HG03280 (cell line): ENCODE measurements at regions not wholly inside any gene's neighbourhood (a gene's known extent, or its start where the extent isn't known, plus 50 kb on each side); places are given as distances from the start of the nearest gene placed in this dataset.

Experiments
- ATAC-seq: cut with Tn5 transposase; IDR thresholded peaks from one replicate; pipeline ENCODE4 v1.9.1; 2021; ENCODE audit warnings: mild to moderate bottlenecking, moderate library complexity; ENCODE audit not compliant: unreplicated experiment

DNA sequence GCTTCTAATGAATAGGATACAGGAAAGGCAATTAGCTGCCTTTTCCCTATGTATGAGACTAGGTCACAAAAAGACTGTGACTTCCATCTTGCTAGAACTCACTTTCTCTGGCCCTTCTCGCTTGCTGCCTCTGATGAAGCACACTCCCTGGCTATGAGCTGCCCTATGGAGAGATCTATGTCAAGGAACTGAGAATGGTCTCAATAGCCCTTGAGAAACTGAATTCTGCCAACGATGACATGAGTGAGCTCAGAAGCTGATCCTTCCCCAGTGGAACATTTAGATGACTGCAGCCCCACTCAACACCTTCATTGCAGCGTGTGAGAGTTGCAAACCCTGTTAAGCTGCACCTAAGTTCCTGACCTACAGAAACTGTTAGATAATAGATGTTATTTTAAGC lies 309.8 kb downstream of the COG6 start:
- no peak for ATAC-seq

DNA sequence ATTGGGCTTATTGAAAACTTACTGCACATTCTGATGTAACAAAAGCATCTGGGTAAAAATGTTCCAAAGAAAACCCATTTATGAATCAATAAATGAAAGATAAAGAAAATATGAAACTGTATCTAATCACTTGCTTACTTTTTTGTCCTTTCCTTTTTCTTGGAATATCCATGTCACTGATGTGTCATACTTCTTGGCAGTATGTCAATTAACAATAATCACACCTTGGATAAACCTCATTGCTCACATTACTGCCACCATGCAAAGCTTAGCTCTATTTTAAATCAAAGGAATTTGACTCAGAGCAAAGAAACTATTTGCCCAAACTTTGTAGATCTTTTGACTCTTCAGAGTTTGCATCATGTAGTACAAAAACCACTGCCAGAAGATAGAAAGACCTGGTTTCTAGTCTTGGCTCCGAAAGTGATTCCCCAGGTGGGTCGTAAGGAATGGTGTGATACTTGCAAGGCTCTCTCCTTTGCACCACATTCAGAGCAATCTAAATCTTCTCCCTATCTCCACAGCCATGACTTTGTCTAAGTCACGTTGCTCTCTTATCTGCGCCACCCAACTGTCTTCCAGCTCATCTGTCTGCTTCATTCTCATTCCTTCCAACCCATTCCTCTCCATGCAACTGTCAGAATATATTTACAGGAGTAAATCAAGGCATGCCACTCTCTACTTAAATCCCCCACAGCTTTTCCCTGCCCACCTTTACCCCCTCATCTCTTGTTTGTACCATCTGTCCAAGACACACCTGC lies 311.9 kb downstream of the COG6 start:
- ATAC-seq, result no peak

- no peak for ATAC-seq
These were observed 313.4 kb downstream of the COG6 start for GRCh38 chr13:39968646-39969475.

GRCh38 chr13:39970177-39970846 lies 314.9 kb downstream of the COG6 start:
- no peak for ATAC-seq

DNA sequence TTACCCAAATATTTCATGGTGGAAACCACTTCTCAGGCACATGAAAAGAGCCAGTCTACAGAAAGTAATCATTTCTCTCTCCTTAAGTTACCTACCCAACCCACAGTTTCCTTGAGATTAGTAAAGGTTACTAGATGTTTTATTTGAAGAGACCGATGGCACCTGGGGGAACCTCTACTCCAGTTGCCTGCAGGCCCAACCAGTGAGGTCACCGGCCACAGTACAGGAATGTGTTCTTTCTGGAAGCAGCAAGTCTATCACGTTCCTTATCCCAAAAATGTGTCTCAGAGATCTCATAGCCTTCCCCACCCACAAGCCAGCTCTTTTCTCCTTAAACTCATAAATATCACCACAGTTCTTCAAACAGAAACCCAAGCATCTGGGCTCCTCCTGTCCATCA lies 316.1 kb downstream of the COG6 start:
- no peak for ATAC-seq

GRCh38 chr13:39976481-39976880 lies 321.0 kb downstream of the COG6 start:
- ATAC-seq, result no peak

DNA sequence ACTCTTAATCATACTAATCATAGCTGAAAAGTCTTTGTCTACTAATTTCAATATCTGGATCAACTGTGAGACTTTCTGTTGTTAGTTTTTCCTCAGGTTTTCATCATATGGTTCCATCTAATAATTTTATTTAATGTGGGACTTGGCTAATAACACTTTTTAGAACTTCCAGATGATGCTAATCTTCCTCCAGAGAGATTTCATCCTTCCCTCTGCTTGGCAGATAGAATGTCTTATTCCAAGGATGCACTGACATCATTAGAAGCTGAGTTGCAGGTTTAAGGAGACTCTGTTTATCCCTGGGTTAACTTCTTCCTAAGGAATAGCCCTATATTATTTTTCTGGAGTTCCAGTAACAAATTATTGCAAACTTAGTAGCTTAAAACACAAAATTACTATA lies 325.6 kb downstream of the COG6 start:
- ATAC-seq, result no peak

GRCh38 chr13:39982745-39983144 lies 327.3 kb downstream of the COG6 start:
- ATAC-seq, result no peak

DNA sequence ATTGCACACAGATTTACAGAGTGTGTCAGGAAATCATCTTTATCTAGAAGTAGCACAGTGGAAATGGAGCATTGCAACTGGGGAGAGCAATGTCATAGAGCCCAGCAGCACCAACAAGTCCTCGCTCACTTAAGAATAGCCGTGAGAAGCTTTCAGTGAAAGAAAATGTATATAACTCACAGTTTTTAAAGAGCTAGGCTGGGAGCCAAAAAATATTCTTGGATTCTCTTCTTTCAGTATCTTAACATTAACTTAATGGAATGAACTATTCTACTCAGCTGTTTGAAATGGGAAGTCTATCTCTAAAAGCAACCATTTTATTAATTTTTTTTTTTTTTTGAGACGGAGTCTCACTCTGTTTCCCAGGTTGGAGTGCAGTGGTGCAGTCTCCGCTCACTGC lies 329.6 kb downstream of the COG6 start:
- ATAC-seq, result no peak

DNA sequence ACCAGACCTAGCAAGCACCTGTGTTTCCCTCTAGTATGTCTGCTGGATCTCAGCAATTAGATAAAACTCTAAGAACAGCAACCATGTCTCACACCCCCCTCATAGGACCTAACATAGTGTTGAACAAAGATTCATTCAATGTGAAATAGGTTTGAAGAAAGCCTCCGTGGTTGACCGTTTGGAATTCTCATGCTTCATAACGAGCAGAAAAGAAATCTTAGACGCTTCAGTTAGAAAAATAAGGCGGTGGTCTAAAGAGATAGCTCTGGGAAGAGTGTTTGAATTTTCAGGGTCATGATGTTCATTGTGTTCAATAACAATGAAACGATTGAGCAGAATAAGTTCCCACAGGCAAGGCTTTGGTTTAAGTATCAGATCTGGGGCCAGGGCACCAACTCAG lies 332.9 kb downstream of the COG6 start:
- no peak for ATAC-seq

GRCh38 chr13:39998166-39998565 lies 342.7 kb downstream of the COG6 start:
- no peak for ATAC-seq

GRCh38 chr13:40002016-40002415 lies 346.6 kb downstream of the COG6 start:
- ATAC-seq, result no peak

DNA sequence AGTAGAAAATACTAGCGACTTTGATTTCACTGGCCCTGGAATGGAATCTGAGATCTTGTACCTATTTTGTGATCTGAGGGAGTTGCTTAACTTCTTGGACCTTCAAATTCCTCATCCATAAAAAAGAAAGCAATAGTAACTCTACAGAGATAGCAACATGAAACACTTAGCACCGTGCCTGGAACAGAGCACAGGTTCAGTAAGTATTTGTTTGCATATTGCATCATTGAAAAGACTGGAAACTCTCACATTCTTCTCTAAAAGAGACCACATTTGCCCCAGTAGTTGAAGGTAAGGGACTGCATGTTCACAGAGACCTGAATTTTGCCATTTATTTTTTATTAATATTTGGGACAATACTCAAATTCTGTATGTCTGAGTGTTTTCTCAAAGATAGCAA lies 358.1 kb downstream of the COG6 start:
- ATAC-seq, result no peak

DNA sequence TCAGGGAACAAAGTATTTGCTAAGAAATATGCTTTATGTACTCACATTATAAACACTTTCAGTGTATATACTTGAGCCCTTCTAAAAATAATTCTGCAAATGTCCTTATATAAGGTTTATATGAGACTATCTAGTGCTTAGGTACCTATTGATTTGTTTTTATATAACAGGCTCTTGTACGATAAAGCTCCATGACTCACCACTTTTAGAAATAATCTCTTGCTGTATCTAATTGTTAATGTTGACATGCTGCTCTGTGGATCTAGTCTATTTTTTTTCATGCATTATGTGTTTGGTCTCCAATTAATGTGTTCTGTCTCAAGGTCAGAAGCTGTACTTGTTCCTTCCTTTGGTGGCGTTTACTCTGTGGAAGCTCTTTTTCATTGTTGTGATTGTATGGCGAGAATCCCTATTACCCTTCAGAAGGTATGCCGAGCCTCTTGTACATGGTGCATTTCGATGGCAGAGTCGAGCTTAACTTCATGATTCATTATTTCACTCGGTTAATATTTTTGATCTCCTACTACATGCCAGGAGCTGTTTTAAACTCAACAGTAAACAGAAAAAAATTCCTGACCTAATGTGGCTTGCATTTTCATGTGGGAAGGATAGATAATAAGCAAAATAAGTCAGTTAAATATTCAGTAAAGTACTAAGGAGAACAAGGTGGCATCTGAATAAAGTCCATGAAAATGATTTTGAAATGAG lies 361.6 kb downstream of the COG6 start:
- ATAC-seq, result no peak

- ATAC-seq, result no peak
These were observed 362.3 kb downstream of the COG6 start for GRCh38 chr13:40017662-40018262.

- ATAC-seq, result no peak
These were observed 368.2 kb downstream of the COG6 start for GRCh38 chr13:40023595-40024203.

GRCh38 chr13:40024204-40024966 lies 368.9 kb downstream of the COG6 start:
- no peak for ATAC-seq

DNA sequence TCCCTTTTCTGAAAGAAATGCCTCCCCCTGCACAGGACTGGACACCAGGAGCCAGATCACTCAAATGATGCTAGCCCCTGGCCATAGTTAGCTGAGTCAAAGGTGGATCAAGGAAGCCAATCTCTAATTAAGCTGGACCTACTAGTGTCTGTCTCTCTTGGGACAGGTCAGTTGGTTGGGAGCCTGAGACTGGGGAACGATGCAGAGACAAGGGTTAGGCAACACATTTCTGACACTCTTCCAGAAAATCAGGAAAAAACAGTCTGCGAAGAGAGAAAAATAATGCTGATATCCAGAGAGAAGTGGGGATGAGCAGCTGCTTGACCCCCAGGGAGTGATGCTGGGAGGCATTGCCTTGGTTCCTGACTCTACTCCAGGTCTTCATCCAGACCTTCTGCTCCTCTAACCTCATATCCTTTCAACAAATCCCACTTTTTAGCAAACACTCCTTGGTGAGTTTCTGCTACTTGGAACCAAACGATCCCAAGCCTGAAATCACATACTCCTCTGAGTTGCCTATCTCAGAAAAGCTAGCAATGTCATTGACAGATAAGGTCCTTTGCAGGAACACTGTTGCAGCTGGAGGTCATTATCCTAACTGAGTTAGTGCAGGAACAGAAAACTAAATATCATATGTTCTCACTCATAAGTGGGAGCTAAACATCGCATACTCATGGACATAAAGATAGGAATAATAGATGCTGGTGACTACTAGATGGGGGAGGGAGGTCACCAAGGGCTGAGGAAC lies 369.7 kb downstream of the COG6 start:
- ATAC-seq, result no peak

GRCh38 chr13:40026174-40026585 lies 370.7 kb downstream of the COG6 start:
- peak; percentile 93 for ATAC-seq
